ENCODE measurements at regions not wholly inside any gene's neighbourhood (a gene's known extent, or its start where the extent isn't known, plus 50 kb on each side); places are given as distances from the start of the nearest gene placed in this dataset.
"Not testable (repeated sequence)": the region's sequence is repeated elsewhere in the genome, so short reads cannot be mapped to it uniquely, and the experiment has no call there.

DNA sequence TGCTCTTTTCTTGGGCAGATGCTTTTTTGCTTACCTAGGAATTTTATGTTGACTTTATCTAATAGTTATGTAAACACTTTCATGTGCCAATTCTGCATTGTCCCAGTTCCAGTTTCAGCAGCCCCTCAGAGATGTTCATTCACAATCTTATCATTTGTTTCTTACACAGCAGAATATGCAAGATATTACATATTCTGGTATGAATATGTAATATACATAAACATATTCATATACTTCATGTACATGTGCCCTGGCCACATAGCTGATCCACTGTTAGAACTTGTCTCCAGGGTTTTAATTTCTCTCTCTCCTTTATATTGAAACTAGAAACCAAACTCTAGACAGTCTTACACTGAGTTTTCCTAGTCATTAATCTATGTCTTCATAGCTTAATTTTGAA lies 90.2 kb upstream of the PARP8 start:
- H3K27ac ChIP-seq = no peak overlapping the region
- TF ChIP-seq ZFX (IDR thresholded peaks at IDR 0.05; ENCODE audit: borderline replicate concordance) (no peak), CTCF (IDR thresholded peaks at IDR 0.05) (no peak)

- H3K27ac ChIP-seq = no peak overlapping the region
- TF ChIP-seq ZFX (IDR thresholded peaks at IDR 0.05; ENCODE audit: borderline replicate concordance) (no peak), CTCF (IDR thresholded peaks at IDR 0.05) (no peak)
Measured at GRCh38 chr5:50576686-50577256, 89.7 kb upstream of the PARP8 start.

- no peak for TF ChIP-seq CTCF (IDR thresholded peaks at IDR 0.05)
- no peak for TF ChIP-seq ZFX (IDR thresholded peaks at IDR 0.05; ENCODE audit: borderline replicate concordance)
Measured at GRCh38 chr5:50580506-50580905, 85.9 kb upstream of the PARP8 start.

DNA sequence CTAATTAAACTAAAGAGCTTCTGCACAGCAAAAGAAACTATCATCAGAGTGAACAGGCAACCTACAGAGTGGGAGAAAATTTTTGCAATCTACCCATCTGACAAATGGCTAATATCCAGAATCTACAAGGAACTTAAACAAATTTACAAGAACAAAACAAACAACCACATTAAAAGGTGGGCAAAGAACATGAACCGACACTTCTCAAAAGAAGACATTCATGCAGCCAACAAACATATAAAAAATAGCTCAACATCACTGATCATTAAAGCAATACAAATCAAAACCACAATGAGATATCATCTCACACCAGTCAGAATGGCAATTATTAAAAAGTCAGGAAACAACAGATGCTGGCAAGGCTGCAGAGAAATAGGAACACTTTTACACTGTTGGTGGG lies 84.6 kb upstream of the PARP8 start:
- H3K27ac ChIP-seq = not testable (repeated sequence)

More at GRCh38 chr5:50580506-50580905, 85.9 kb upstream of the PARP8 start:
- H3K27ac ChIP-seq = no peak overlapping the region

DNA sequence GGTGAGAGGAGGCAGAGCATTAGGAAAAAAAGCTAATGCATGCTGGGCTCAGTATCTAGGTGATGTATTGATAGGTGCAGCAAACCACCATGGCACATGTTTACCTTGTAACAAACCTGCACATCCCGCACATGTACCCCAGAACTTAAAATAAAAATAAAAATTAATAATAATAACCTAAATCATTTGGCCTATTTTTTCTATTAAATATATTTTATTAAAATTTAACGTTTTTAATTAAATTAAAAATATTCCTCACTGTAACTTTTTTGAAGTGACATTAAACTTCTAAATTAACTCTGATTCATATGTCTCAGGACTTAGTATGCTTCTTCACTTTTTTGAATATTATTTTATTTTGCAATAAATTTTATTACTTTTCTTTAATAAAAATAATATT lies 83.7 kb upstream of the PARP8 start:
- no peak overlapping the region for H3K27ac ChIP-seq
- TF ChIP-seq CTCF (IDR thresholded peaks at IDR 0.05) (no peak), ZFX (IDR thresholded peaks at IDR 0.05; ENCODE audit: borderline replicate concordance) (no peak)

DNA sequence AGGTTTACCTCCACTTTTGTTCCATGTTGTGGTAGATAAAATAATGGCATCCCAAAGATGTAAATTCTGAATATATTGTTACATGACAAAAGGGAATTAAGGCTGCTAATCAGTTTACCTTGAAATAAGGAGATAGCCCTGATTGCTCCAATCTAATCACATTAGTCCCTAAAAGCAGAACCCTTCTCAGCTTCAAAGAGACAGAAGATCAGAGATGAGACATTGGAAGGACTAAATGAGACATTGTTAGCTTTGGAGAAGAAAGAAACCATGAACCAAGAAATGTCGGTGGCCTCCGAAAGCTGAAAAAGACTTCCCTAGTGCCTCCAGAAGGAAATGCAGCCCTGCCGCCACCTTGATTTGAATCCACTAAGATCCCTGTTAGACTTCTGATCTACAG lies 82.8 kb upstream of the PARP8 start:
- no peak overlapping the region for H3K27ac ChIP-seq
- TF ChIP-seq CTCF (IDR thresholded peaks at IDR 0.05) (no peak), ZFX (IDR thresholded peaks at IDR 0.05; ENCODE audit: borderline replicate concordance) (no peak)

GRCh38 chr5:50588471-50588870 lies 78.0 kb upstream of the PARP8 start:
- not testable (repeated sequence) for H3K27ac ChIP-seq

DNA sequence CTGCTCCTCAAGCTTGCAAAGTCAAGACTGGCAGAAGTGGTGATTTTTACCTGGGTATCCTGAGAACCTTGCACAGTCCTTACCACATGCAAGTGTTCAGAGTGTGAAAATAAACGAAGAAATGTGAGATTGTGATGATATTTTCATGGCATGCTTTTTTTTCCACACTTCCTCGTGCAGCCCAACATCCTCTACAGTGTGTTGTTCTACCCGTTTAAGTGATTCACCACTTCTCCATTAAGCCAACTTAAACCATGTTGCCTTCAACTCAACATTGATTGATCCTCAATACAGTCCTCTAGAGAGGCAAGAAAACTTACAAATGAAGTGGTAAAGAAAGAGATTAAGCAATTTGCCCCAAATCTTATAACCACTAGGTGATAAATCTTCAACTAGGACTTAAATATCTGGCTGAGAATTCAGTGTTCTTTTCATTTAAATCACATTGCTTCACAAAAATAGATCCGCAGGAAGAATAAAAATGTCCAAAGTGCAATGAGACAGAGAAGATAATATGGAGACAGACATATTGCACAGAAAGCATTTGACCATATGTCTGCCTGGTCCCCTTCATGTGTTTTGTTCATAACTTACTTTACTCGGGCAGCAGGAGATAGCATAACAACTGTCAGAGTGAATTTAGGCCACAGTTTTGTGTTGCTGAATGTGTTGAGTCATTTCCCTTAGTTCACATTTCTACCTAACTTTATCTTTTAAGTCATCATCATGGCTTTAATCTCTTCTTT lies 75.8 kb upstream of the PARP8 start:
- H3K27ac ChIP-seq = not testable (repeated sequence)

- H3K27ac ChIP-seq = not testable (repeated sequence)
Measured at GRCh38 chr5:50591338-50591737, 75.1 kb upstream of the PARP8 start.
